ENCODE measurements at regions not wholly inside any gene's neighbourhood (a gene's known extent, or its start where the extent isn't known, plus 50 kb on each side); places are given as distances from the start of the nearest gene placed in this dataset.

DNA sequence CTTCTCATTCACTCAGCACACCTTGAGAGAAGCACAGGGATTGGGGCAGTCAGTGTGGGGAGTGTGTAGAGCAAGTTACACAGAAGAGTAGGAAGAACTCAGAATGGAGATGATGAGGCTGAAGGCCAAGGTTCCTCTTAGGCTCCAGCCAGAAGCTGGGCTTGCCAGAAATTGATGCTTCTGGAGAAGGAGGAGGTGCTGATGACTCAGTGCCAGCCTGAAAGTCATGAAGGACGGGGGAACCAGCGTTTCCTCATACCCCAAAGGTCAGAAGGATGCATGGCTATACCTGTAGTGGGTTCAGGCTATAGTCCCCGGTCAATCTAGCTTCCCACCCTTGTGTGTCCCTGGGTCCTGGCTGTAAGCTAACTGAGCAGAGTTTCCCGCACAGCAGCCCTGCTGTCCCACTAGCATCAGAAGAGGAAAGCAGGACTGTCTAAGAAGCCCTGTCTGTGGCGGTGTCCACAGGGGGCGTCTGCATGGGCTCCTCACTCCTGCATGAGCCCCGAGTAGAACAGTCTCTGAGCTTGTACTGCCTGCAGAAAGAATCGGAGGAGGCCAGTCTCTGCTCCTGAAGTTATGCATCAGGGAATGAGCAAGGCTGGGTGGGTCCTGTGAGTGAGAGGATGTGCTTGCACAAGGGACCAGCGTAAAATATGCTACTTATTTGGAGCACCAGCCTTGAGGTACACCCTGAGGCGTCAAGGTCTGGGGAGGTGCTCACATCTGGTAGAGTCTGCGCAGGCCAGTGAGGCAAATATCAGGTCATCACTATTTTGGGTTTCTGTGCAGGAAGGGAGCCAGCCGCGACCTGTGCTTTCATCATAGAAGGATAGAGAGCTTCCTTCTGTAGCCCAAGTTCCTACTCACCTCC lies 148.5 kb downstream of the MRPL14 start:
- Histone ChIP-seq H3K9ac (ENCODE audit: insufficient read depth, low read depth, low read length) (no peak overlapping the region), H3K27me3 (ENCODE audit: control insufficient read depth in 1 of 2, insufficient read depth in 2 of 2, low read length in 2 of 2) (peaks cover 9 to 72% of the 10 kb centered on the region in 2 experiments; a peak in 4 of 5 replicates), H3K4me1 (ENCODE audit: insufficient read depth, low read length) (peaks cover 56% of the 10 kb centered on the region), H3K4me2 (ENCODE audit: low read depth, low read length) (no peak overlapping the region), H3K27ac (ENCODE audit: extremely low read length, insufficient read depth, low read length) (no peak overlapping the region), H2AFZ (ENCODE audit: low read length) (no peak overlapping the region), H4K20me1 (ENCODE audit: insufficient read depth, low read length) (no peaks in the 10 kb centered on the region), H3K79me2 (ENCODE audit: insufficient read depth, low read length) (no peaks in the 10 kb centered on the region), H3K4me3 (replicated peaks in 1 of 3; ENCODE audit: insufficient read depth in 1 of 3, low read depth in 2 of 3, low read length in 3 of 3) (no peak overlapping the region), H3K9me3 (ENCODE audit: low read length) (peaks cover 6% of the 10 kb centered on the region; the same call in 1 of the 2 replicates), H3K36me3 (replicated peaks in 1 of 2; ENCODE audit: control insufficient read depth in 1 of 2, insufficient read depth in 2 of 2, low read length in 2 of 2) (no peaks in the 10 kb centered on the region)
- CTCF ChIA-PET (ENCODE audit: low intra/inter-chr PET ratio, low total read pairs): no interaction called here
- intact Hi-C loops (cut with micrococcal nuclease; ENCODE audit: unreplicated experiment): no loop called here
- FAIRE-seq (no peak), DNase-seq (ENCODE audit: low spot score) (no peak), ATAC-seq (peak; percentile 58)
- BruUV-seq (replicated peaks): no TSS peak
- WGBS (ENCODE audit: low lambda C conversion rate): 38% methylated on average over 12 of the region's 13 CpGs
- POLR2A ChIA-PET: interaction anchor here (1.2 to 1.3 kb wide), 2 partner anchors 12 to 25 kb away, joined by 3 read pairs; no protein-coding TSS in a partner anchor
- in situ Hi-C loops (cut with HindIII; ENCODE audit: extremely low pct_ligation_motif_present, low pct_unique_long_range_greater_than_20kb): no loop called here
- TF ChIP-seq NFIB (CRISPR knock-in tag; IDR thresholded peaks at IDR 0.05; ENCODE audit: borderline replicate concordance) (no peak), PPARG (CRISPR knock-in tag; conservative IDR thresholded peaks at IDR 0.05) (no peak), ZNF746 (CRISPR knock-in tag; IDR thresholded peaks at IDR 0.05) (no peak), FOSL2 (CRISPR knock-in tag; IDR thresholded peaks at IDR 0.05) (peak; percentile 28; the same call in 1 of the 2 replicates), KLF12 (CRISPR knock-in tag; IDR thresholded peaks at IDR 0.05; ENCODE audit: borderline replicate concordance) (no peak), SMARCE1 (IDR thresholded peaks at IDR 0.05; ENCODE audit: borderline replicate concordance) (no peak), HOXA3 (CRISPR knock-in tag; IDR thresholded peaks at IDR 0.05) (no peak), ZNF772 (CRISPR knock-in tag; IDR thresholded peaks at IDR 0.05) (no peak), STAG1 (CRISPR knock-in tag; IDR thresholded peaks at IDR 0.05) (0 out of 2 replicates have a peak, but pooled peaks have one; percentile 10)
- TF ChIP-seq, protein P1, sequence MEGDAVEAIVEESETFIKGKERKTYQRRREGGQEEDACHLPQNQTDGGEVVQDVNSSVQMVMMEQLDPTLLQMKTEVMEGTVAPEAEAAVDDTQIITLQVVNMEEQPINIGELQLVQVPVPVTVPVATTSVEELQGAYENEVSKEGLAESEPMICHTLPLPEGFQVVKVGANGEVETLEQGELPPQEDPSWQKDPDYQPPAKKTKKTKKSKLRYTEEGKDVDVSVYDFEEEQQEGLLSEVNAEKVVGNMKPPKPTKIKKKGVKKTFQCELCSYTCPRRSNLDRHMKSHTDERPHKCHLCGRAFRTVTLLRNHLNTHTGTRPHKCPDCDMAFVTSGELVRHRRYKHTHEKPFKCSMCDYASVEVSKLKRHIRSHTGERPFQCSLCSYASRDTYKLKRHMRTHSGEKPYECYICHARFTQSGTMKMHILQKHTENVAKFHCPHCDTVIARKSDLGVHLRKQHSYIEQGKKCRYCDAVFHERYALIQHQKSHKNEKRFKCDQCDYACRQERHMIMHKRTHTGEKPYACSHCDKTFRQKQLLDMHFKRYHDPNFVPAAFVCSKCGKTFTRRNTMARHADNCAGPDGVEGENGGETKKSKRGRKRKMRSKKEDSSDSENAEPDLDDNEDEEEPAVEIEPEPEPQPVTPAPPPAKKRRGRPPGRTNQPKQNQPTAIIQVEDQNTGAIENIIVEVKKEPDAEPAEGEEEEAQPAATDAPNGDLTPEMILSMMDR (CRISPR knock-in tag; IDR thresholded peaks at IDR 0.05): 0 out of 2 replicates have a peak, but pooled peaks have one; percentile 6
- TF ChIP-seq, protein P2, sequence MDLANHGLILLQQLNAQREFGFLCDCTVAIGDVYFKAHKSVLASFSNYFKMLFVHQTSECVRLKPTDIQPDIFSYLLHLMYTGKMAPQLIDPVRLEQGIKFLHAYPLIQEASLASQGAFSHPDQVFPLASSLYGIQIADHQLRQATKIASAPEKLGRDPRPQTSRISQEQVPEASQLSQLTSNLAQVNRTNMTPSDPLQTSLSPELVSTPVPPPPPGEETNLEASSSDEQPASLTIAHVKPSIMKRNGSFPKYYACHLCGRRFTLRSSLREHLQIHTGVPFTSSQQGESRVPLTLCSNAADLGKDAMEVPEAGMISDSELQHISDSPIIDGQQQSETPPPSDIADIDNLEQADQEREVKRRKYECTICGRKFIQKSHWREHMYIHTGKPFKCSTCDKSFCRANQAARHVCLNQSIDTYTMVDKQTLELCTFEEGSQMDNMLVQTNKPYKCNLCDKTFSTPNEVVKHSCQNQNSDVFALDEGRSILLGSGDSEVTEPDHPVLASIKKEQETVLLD (CRISPR knock-in tag; IDR thresholded peaks at IDR 0.05; ENCODE audit: low read depth): no peak
- TF ChIP-seq, protein P3, sequence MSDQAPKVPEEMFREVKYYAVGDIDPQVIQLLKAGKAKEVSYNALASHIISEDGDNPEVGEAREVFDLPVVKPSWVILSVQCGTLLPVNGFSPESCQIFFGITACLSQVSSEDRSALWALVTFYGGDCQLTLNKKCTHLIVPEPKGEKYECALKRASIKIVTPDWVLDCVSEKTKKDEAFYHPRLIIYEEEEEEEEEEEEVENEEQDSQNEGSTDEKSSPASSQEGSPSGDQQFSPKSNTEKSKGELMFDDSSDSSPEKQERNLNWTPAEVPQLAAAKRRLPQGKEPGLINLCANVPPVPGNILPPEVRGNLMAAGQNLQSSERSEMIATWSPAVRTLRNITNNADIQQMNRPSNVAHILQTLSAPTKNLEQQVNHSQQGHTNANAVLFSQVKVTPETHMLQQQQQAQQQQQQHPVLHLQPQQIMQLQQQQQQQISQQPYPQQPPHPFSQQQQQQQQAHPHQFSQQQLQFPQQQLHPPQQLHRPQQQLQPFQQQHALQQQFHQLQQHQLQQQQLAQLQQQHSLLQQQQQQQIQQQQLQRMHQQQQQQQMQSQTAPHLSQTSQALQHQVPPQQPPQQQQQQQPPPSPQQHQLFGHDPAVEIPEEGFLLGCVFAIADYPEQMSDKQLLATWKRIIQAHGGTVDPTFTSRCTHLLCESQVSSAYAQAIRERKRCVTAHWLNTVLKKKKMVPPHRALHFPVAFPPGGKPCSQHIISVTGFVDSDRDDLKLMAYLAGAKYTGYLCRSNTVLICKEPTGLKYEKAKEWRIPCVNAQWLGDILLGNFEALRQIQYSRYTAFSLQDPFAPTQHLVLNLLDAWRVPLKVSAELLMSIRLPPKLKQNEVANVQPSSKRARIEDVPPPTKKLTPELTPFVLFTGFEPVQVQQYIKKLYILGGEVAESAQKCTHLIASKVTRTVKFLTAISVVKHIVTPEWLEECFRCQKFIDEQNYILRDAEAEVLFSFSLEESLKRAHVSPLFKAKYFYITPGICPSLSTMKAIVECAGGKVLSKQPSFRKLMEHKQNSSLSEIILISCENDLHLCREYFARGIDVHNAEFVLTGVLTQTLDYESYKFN (CRISPR knock-in tag; conservative IDR thresholded peaks at IDR 0.05): no peak
